K562 (cell line): ENCODE measurements at regions not wholly inside any gene's neighbourhood (a gene's known extent, or its start where the extent isn't known, plus 50 kb on each side); places are given as distances from the start of the nearest gene placed in this dataset.

Experiments
- ATAC-seq: fragments of 200-7000 bp; cut with Tn5 transposase; 3 replicates; pipeline ENCODE4 v1.9.1; 2020; ENCODE audit warnings: moderate library complexity
- BruUV-seq: library from RNA; stranded (reverse); fragments of 400-500 nt; replicated peaks from 2 replicates; lab custom pipeline; 2021; lab: Mats Ljungman, UMichigan
- CTCF ChIA-PET: fragments of 300-600 bp; formaldehyde crosslinking; extraction: SDS; loops from one replicate; lab custom pipeline; 2021; ENCODE audit warnings: low intra/inter-chr PET ratio; lab: Yijun Ruan, JAX
- POLR2A ChIA-PET: fragments of 300-600, 350-650 bp; sonication (Branson Sonifier 250); formaldehyde crosslinking; extraction: SDS; loops from one replicate; lab custom pipeline; 2021; ENCODE audit warnings: antibody characterized with exemption, inconsistent platforms; lab: Yijun Ruan, JAX
- DNase-seq, 4 experiments: peaks; one replicate each; pipeline versions ENCODE4 v3.0.0 to v3.0.0-alpha.2; 2011 to 2018; ENCODE audit warnings: low spot score in 3 of 4, mixed read lengths in 3 of 4; ENCODE audit errors: extremely low read depth in 1 of 4
- FAIRE-seq: peaks from 2 replicates; lab custom pipeline; 2011; peaks lifted over from hg19 to GRCh38; lab: Jason Lieb, UNC
- H2AFZ ChIP-seq: 2 replicates; pipeline ENCODE4 v1.6.0; 2011; ENCODE audit warnings: low read depth, low read length, control low read depth, inconsistent platforms
- H3K27ac ChIP-seq: fragments of 200-600 bp; 3 replicates; pipeline ENCODE4 v1.8.0; 2011; ENCODE audit warnings: low read depth, mild to moderate bottlenecking, control low read depth, inconsistent platforms, low read length, moderate library complexity, mixed read lengths; ENCODE audit errors: extremely low read depth
- H3K27me3 ChIP-seq, 2 experiments: fragments of 300-600 bp in 1 of 2; 2 replicates in 1 of 2; 3 replicates in 1 of 2; pipeline versions ENCODE4 v1.6.0 to v1.8.0; 2011; ENCODE audit warnings: inconsistent platforms in 2 of 2, low read length in 2 of 2, mild to moderate bottlenecking in 1 of 2, mixed read lengths in 1 of 2, moderate library complexity in 1 of 2; ENCODE audit not compliant: control insufficient read depth in 2 of 2, insufficient read depth in 2 of 2
- H3K36me3 ChIP-seq: fragments of 300-600 bp; 3 replicates; pipeline ENCODE4 v1.8.0; 2011; ENCODE audit warnings: mild to moderate bottlenecking, low read length, inconsistent platforms; ENCODE audit not compliant: control insufficient read depth, insufficient read depth
- H3K4me1 ChIP-seq, 2 experiments: fragments of 200-600 bp in 1 of 2; replicated peaks in 1 of 2; 2 replicates in 1 of 2; 3 replicates in 1 of 2; pipeline versions ENCODE4 v1.5.1 to v1.8.0; 2011; ENCODE audit warnings: inconsistent platforms in 2 of 2, low read length in 2 of 2, mild to moderate bottlenecking in 1 of 2, mixed read lengths in 1 of 2, moderate library complexity in 1 of 2; ENCODE audit not compliant: control insufficient read depth in 2 of 2, insufficient read depth in 2 of 2
- H3K4me2 ChIP-seq: 2 replicates; pipeline ENCODE4 v1.6.1; 2011; ENCODE audit warnings: low read length, control low read depth, inconsistent platforms, mixed read lengths; ENCODE audit not compliant: insufficient read depth
- H3K4me3 ChIP-seq: fragments of 200-600 bp; sonication (generic), shearing (Covaris generic); 2 replicates; pipeline ENCODE4 v1.5.1; 2016; ENCODE audit warnings: control low read depth, inconsistent platforms
- H3K79me2 ChIP-seq: fragments of 200-600 bp; 3 replicates; pipeline ENCODE4 v1.8.0; 2011; ENCODE audit warnings: low read length, inconsistent platforms; ENCODE audit not compliant: control insufficient read depth, insufficient read depth
- H3K9ac ChIP-seq, 2 experiments: 2 replicates each; pipeline versions ENCODE4 v1.6.0 to v1.6.1; 2011; ENCODE audit warnings: low read depth in 2 of 2, low read length in 2 of 2, control low read depth in 1 of 2, inconsistent platforms in 1 of 2, mild to moderate bottlenecking in 1 of 2, mixed read lengths in 1 of 2; ENCODE audit not compliant: insufficient read depth in 1 of 2
- H3K9me1 ChIP-seq: one replicate; pipeline ENCODE4 v1.6.0; 2011; ENCODE audit warnings: inconsistent platforms, mild to moderate bottlenecking, low read length, moderate library complexity; ENCODE audit not compliant: control insufficient read depth, insufficient read depth
- H3K9me3 ChIP-seq: replicated peaks from 2 replicates; pipeline ENCODE4 v1.5.1; 2011; ENCODE audit warnings: low read depth, low read length, inconsistent platforms; ENCODE audit not compliant: control insufficient read depth, insufficient read depth
- H4K20me1 ChIP-seq: replicated peaks from 2 replicates; pipeline ENCODE4 v1.6.1; 2011; ENCODE audit warnings: low read length, inconsistent platforms, mixed read lengths; ENCODE audit not compliant: control insufficient read depth, insufficient read depth
- ARID1B ChIP-seq: fragments of 450-650 bp; IDR thresholded peaks from 2 replicates; pipeline ENCODE4 v1.6.1; 2016; ENCODE audit warnings: antibody characterized with exemption, mild to moderate bottlenecking, inconsistent platforms
- ATF7 ChIP-seq: fragments of 450-650 bp; IDR thresholded peaks from 2 replicates; pipeline ENCODE4 v1.7.1; 2014; ENCODE audit warnings: mild to moderate bottlenecking, moderate library complexity
- BDP1 ChIP-seq: IDR thresholded peaks from 3 replicates; pipeline ENCODE4 v1.6.1; 2011; ENCODE audit not compliant: insufficient read length, insufficient read depth
- GABPB2 ChIP-seq: fragments of 250-450 bp; sonication (Bioruptor Pico); conservative IDR thresholded peaks from 2 replicates; pipeline ENCODE4 v1.5.1; 2021; ENCODE audit warnings: mild to moderate bottlenecking
- ILK ChIP-seq: fragments of 450-650 bp; IDR thresholded peaks from 2 replicates; pipeline ENCODE4 v1.6.1; 2016; ENCODE audit warnings: missing genetic modification characterization, low read depth, mild to moderate bottlenecking, missing compliant biosample characterization, moderate library complexity, borderline replicate concordance
- JUND ChIP-seq, 2 experiments: IDR thresholded peaks; 2 replicates in 1 of 2; 3 replicates in 1 of 2; pipeline ENCODE4 v1.6.1; 2011; ENCODE audit warnings: borderline replicate concordance in 2 of 2, low read depth in 2 of 2, low read length in 2 of 2, improper control_type of control experiment in 1 of 2, missing biosample characterization in 1 of 2, missing genetic modification characterization in 1 of 2, missing genetic modification reagents in 1 of 2
- NFE2L1 ChIP-seq: fragments of 450-650 bp; IDR thresholded peaks from 2 replicates; pipeline ENCODE4 v1.6.1; 2016; ENCODE audit warnings: missing genetic modification characterization, low read depth, mild to moderate bottlenecking, missing compliant biosample characterization, moderate library complexity, borderline replicate concordance
- ZBTB5 ChIP-seq: fragments of 450-650 bp; IDR thresholded peaks from 2 replicates; pipeline ENCODE4 v1.6.1; 2017; ENCODE audit warnings: antibody characterized with exemption
- ZKSCAN3 ChIP-seq: fragments of 250-450 bp; sonication (Bioruptor Pico); IDR thresholded peaks from 2 replicates; pipeline ENCODE4 v1.4.0; 2020
- ZNF263 ChIP-seq: sonication (generic); formaldehyde crosslinking; IDR thresholded peaks from 2 replicates; pipeline ENCODE4 v1.8.0; 2022; ENCODE audit warnings: mild to moderate bottlenecking, missing genetic modification reagents, borderline replicate concordance
- ZNF41 ChIP-seq: fragments of 250-450 bp; sonication (Bioruptor Pico); conservative IDR thresholded peaks from 2 replicates; pipeline ENCODE4 v1.4.0; 2020; ENCODE audit warnings: mild to moderate bottlenecking
- WGBS: fragments of 100-300 bp; shearing (Covaris generic); methylation state at CpG from one replicate; pipeline ENCODE4 v1.1.6; 2016; ENCODE audit warnings: low coverage, mixed read lengths; ENCODE audit not compliant: insufficient coverage; ENCODE audit errors: missing lambda C conversion rate; 5-methylcytosine and 5-hydroxymethylcytosine counted together
- in situ Hi-C: fragments of 300-500 bp; cut with MboI; formaldehyde crosslinking; loops from 4 replicates; pipeline ENCODE4 v1.15.0; 2018; ENCODE audit warnings: inconsistent platforms, mixed read lengths
- intact Hi-C: fragments of 100-400 bp; cut with micrococcal nuclease; formaldehyde crosslinking; loops from 2 replicates; pipeline ENCODE4 v1.14.2; 2022
- TF ChIP-seq, protein P1 (sequence below): IDR thresholded peaks from 2 replicates; pipeline ENCODE4 v1.6.1; 2011; ENCODE audit not compliant: insufficient read length; ENCODE audit errors: extremely low read depth

- ATAC-seq = peak; percentile 62; the same call in 2 of the 3 replicates
- no peaks in the 10 kb centered on the region for H3K36me3 ChIP-seq
- in situ Hi-C loops = no loop called here
- no peak overlapping the region for H3K9ac ChIP-seq
- H4K20me1 ChIP-seq = no peaks in the 10 kb centered on the region
- no peak overlapping the region for H3K27ac ChIP-seq
- TF ChIP-seq JUND (IDR thresholded peaks at IDR 0.05; ENCODE audit: borderline replicate concordance, low read depth, low read length) = no peak
- TF ChIP-seq JUND (tag; IDR thresholded peaks at IDR 0.05; ENCODE audit: borderline replicate concordance, low read depth, low read length) = peak; percentile 58; the same call in 2 of the 3 replicates
- TF ChIP-seq ATF7 = peak; percentile 52
- no peak for TF ChIP-seq ZNF263
- TF ChIP-seq ZKSCAN3 (CRISPR knock-in tag) = no peak
- TF ChIP-seq ARID1B = no peak
- TF ChIP-seq, all 486 proteins: peak for 2
- H3K9me1 ChIP-seq = no peaks in the 10 kb centered on the region
- WGBS = 3% methylated on average over 4 of the region's 4 CpGs
- H2AFZ ChIP-seq = no peak overlapping the region
- H3K9me3 ChIP-seq = no peaks in the 10 kb centered on the region
- peaks cover 0 to 4% of the 10 kb centered on the region in 2 experiments; a peak in 2 of 5 replicates for H3K27me3 ChIP-seq
- FAIRE-seq (no peak), DNase-seq (no peak)
- H3K4me2 ChIP-seq = no peak overlapping the region
- no TSS peak for BruUV-seq
- ChIA-PET CTCF (no interaction called here), POLR2A (interaction anchor here (1.1 to 1.3 kb wide), 2 partner anchors 9 to 55 kb away, joined by 3 to 5 read pairs; no protein-coding TSS in a partner anchor)
- H3K4me3 ChIP-seq = no peak overlapping the region
- H3K4me1 ChIP-seq = no peaks in the 10 kb centered on the region
- H3K79me2 ChIP-seq = no peaks in the 10 kb centered on the region
- intact Hi-C loops = no loop called here
Measured at GRCh38 chr5:36795366-36795765, 81.2 kb upstream of the NIPBL start.

- FAIRE-seq = no peak
- Histone ChIP-seq H2AFZ (peak overlapping the region; percentile 14; the same call in 1 of the 2 replicates), H3K9me3 (no peaks in the 10 kb centered on the region), H3K4me2 (no peak overlapping the region), H3K9ac (no peak overlapping the region), H3K79me2 (no peaks in the 10 kb centered on the region), H3K36me3 (no peaks in the 10 kb centered on the region), H4K20me1 (no peaks in the 10 kb centered on the region), H3K4me3 (no peak overlapping the region), H3K27me3 (peaks cover 0 to 11% of the 10 kb centered on the region in 2 experiments; a peak in 2 of 5 replicates), H3K27ac (no peak overlapping the region), H3K9me1 (no peaks in the 10 kb centered on the region), H3K4me1 (no peaks in the 10 kb centered on the region)
- in situ Hi-C loops (no loop called here), intact Hi-C loops (no loop called here)
- DNase-seq = no peak
- ChIA-PET CTCF (no interaction called here), POLR2A (interaction anchor here (1.3 kb wide), 1 partner anchor 56 kb away, joined by 3 read pairs; no protein-coding TSS in a partner anchor)
- no TSS peak for BruUV-seq
- ATAC-seq = no peak
- WGBS = 2% methylated on average over 3 of the region's 3 CpGs
- TF ChIP-seq, protein P1, sequence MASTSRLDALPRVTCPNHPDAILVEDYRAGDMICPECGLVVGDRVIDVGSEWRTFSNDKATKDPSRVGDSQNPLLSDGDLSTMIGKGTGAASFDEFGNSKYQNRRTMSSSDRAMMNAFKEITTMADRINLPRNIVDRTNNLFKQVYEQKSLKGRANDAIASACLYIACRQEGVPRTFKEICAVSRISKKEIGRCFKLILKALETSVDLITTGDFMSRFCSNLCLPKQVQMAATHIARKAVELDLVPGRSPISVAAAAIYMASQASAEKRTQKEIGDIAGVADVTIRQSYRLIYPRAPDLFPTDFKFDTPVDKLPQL = no peak
- TF ChIP-seq ILK (tag) (no peak), ZNF41 (CRISPR knock-in tag) (no peak), ZBTB5 (no peak), NFE2L1 (no peak), BDP1 (no peak), GABPB2 (CRISPR knock-in tag) (no peak)
Measured at GRCh38 chr5:36796155-36796554, 80.4 kb upstream of the NIPBL start.
